Stimulated activated CD8-positive, alpha-beta memory T cell treated with anti-CD3 and anti-CD28 coated beads, Interleukin-7, amount 100 ng/mL, for 48 hours (primary cell): ENCODE measurements at regions not wholly inside any gene's neighbourhood (a gene's known extent, or its start where the extent isn't known, plus 50 kb on each side); places are given as distances from the start of the nearest gene placed in this dataset.
A peak's percentile ranks its signal among the peaks of the same experiment; 100 is the strongest.

Source experiments
- DNase-seq, 2 donors: peaks; one replicate each; pipeline ENCODE4 v3.0.0-alpha.2; 2020; ENCODE audit warnings: low read depth in 1 of 2; ENCODE audit errors: extremely low read depth in 1 of 2

- no peak for DNase-seq
Observed at GRCh38 chr14:97539884-97540283, 742.7 kb downstream of the VRK1 start.

- no peak for DNase-seq
Observed at GRCh38 chr14:97543221-97543620, 746.0 kb downstream of the VRK1 start.

- no peak for DNase-seq
Observed at GRCh38 chr14:97543816-97544215, 746.6 kb downstream of the VRK1 start.

- no peak for DNase-seq
Observed at GRCh38 chr14:97544571-97544970, 747.4 kb downstream of the VRK1 start.

DNA sequence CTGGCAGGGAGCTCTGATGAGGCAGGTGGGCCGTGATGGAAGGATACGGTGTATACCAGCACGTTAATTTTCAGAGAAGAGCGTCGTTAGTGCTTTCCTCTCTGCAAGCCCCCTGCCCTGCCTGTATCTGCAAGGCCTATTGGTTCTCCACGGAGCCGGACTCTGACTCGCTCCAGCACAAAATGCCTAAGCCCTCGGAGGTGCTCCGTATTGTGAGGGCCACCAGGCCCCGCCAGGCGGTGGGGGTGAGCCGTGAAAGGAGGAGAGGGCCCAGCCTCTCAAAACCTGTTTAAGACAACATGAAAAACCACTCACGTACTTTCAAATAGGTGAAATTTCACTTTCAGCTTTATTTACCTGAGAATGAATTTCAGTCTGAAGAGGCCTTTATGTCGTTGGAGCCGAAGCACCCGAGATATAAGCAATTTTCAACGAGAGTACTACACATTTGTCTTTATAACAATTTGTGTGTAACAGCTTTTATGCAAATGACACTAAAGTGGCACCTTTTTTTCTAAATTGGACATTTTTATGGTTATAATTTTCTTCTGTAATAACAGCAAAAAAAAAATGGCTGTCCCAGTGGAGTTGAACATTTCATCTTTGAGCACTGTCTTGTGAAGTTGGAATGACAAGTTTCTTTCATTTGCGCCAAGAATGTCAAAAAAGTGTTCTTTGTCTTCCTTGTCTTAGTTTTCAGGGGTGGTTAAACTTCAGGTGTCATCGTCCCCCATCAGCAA, 749.5 kb downstream of the VRK1 start:
- DNase-seq, result no peak

DNA sequence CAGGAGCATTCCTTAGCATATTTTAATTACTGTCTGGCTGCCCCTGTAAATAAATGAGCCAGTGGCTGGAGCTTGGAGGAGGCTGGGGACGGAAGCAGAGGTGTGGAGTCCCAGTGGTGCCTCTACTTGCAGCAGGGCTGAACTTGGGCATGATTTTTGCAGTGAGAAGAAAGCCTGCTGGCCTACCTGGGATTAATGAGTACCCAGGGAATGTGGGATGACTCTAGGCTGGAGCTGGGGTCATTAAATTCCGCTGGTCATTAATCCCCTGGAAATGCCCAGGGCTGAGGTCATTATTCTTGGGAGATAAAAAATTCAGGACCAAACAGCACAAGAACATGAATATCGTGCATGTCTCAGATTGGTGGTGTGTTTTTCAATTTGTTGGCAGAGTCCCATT, 753.3 kb downstream of the VRK1 start:
- DNase-seq, result no peak

DNA sequence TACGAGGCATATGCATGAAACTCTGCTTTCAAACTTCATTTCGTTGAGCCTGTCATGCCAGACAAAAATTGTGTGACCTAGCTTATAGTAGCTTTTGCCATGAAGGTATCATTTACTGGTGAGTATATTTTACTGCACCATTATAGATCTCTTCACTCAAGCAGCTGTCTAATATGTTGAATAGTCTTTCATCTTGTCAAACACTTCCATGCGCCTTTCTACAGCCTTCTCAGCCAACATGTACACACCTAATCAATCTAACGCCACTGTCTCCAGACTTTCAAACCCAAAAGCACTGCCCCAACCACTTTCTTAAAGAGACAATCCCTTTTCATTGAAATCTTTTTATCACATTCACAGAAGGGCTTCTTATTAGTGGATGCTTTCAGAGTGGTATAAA, 757.4 kb downstream of the VRK1 start:
- no peak for DNase-seq

- DNase-seq, result no peak
Observed at GRCh38 chr14:97564334-97564733, 767.2 kb downstream of the VRK1 start.

DNA sequence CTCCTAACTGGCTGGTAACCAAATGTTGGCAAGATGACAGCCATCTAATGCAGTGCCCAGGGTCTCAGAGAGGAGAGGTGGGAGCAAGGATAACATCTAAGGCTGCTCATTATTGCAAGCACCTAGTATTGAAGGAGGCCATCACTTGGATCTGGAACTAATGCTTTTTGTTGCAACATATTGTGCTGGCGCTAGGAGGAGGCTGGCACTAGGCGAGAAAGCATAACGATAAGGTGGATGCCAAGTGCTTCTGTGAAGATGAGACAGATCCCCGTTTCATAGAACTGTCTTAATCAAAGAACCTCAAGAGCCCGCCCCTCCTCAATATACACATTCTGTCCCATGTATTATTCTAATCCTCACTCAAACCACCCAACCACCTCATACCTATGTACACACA, 774.0 kb downstream of the VRK1 start:
- DNase-seq, result no peak

DNA sequence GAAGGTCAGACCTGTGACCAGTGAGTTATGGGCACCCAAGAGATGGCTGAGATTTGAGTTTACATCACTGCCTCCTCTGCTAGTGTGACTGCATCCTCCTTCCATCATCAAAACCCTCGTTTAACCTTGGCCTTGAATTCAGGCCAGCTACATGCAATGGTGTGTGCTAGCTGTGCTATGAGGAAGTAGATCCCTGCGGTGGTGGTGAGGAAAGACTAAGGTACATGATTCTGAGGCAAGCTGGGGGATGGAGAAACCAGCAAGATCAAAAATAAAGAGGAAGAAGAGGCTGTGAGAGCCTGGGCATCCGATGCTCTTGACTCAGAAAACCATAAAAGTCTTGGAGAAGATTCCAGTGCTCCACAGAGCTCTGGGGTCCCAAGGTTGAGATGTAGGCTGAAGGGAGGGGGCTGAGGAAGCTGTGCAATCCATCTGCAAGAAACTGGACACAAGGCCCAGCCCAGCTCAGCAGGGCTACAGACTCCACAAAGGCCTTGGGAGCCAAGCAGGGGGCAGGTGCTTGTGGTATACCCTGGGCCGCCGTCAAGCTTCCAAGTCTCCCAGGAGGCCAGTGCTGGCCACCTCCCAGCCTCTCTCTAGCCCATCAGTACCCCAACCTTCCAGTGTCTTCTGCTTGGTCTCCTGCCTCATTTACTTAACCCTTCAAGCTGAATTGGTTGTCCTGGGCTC, 774.8 kb downstream of the VRK1 start:
- DNase-seq, result no peak

GRCh38 chr14:97572583-97573458, 775.6 kb downstream of the VRK1 start:
- DNase-seq, result no peak

- DNase-seq, result no peak
Observed at GRCh38 chr14:97575677-97576076, 778.5 kb downstream of the VRK1 start.

- DNase-seq, result no peak
Observed at GRCh38 chr14:97578982-97579548, 781.9 kb downstream of the VRK1 start.

- DNase-seq, result no peak
Observed at GRCh38 chr14:97581016-97581415, 783.8 kb downstream of the VRK1 start.

- no peak for DNase-seq
Observed at GRCh38 chr14:97582022-97582421, 784.8 kb downstream of the VRK1 start.

DNA sequence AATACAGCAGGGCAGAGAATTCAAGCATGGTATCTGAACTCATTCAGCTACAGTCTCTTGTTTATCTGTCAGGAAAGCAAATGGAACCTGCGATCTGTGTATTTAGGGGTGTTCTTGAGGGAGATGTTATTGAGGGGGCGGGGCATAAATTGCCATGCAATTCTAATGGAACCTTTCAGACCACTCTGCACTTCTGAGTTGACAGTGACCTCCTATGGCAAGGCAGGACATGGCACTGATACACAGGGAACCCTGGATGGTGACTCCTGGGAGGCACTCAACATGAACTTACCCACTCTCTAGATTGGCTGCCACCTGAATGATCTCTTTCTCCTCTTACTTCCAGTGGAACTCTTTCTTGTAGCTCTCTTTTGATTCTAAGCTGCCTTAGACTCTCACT, 787.3 kb downstream of the VRK1 start:
- no peak for DNase-seq

DNA sequence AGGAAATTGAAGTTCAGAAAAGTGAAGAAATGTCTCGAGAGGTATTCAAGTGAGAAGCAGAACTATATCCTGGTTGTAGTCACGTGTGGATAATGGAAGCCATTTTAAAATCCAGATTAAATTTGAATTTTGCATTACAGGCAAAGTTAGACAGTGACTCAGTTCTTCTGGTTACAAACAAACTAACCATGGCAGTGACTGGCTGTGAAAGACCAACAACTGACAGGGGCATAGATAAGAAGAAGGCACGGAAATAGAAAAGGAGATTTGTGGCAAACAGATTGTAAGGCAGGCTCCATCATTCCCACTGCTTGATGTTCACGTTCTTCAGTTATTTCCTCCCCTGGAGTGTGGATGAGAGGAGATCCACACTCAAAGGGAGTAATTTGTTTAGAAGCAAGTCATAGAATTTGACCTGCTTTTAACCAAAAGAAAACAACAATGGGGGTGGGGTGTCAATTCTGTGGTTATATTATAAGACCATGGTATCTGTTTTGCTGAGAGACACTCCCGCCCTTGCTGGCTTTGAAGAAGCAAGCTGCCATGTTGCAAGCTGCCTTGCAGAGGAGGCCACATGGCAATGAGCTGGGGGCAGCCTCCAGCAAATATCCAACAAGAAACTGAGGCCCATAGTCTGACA, 795.3 kb downstream of the VRK1 start:
- DNase-seq, result no peak

DNA sequence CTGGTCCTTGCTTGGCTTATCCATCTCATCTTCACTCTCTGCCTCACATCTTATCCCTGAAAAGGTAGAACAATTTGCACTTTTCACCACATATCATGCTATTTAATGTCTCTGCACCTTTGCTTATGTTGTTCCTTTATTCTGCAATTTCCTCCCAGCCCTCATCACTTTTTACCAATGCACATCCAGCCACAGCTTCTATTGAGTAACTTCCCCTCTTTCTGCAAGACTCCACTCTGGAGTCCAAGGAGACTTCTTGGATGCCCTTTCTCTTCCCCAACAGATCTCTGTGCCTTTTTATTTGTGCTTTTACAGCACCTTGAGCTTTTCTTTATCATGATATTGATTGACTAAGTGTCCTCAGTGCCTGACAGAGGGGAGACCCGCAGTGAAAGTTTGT, 797.1 kb downstream of the VRK1 start:
- DNase-seq, result no peak

DNA sequence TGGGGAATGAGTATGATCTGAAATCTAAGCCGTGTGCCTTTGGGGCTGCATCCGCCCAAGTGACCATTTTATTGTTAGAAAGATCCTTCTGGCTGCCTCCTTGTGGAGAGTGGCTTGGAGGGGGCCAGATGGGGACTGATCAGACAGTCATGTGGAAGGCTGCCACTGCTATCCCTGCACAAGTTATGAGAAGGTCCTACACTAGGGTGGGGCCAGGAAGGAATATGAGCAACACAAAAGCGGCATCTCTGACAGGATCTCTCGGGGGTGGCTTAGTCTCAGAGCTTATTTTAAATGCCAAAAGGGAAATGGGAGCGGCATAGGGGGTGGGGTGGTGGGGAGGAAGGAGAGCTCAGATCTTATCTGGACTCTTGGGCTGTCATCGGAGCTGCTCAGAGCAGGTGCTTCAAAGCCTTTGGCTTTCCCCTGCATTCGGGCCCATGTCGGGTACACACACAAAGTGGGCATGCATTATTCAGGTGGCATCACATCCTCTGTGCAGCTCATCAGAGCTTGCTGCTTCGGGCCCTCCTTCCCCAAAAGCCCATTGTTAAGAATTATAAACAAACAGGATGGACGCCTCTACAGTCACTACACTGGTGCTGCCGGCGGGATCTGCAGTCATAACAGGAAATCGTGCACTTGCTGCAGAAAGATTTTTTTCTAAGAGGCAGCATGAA, 805.4 kb downstream of the VRK1 start:
- peak in 1 of 2 donors; percentile 18 for DNase-seq

- DNase-seq, result peak in 1 of 2 donors; percentile 18
Observed at GRCh38 chr14:97603201-97603600, 806.0 kb downstream of the VRK1 start.
